RWPE2 (cell line): ENCODE measurements at regions not wholly inside any gene's neighbourhood (a gene's known extent, or its start where the extent isn't known, plus 50 kb on each side); places are given as distances from the start of the nearest gene placed in this dataset.

Experiments
- ATAC-seq: fragments of 200-7000 bp; cut with Tn5 transposase; 3 replicates; pipeline ENCODE4 v1.9.1; 2021; ENCODE audit warnings: low read depth
- DNase-seq: peaks from one replicate; pipeline ENCODE4 v3.0.0-alpha.2; 2020; ENCODE audit warnings: low spot score
- H3K27ac ChIP-seq: fragments of 450-650 bp; 2 replicates; pipeline ENCODE4 v1.5.1; 2017; ENCODE audit warnings: mild to moderate bottlenecking; ENCODE audit not compliant: poor library complexity, severe bottlenecking
- H3K27me3 ChIP-seq: fragments of 250-450 bp; sonication (Bioruptor Pico); 2 replicates; pipeline ENCODE4 v1.5.1; 2021; ENCODE audit warnings: mild to moderate bottlenecking, moderate library complexity; ENCODE audit not compliant: insufficient read depth, poor library complexity, severe bottlenecking
- H3K36me3 ChIP-seq: fragments of 250-450 bp; sonication (Bioruptor Pico); 2 replicates; pipeline ENCODE4 v1.5.1; 2020; ENCODE audit warnings: low read depth, mild to moderate bottlenecking, moderate library complexity
- H3K4me1 ChIP-seq: fragments of 250-450 bp; sonication (Bioruptor Pico); 2 replicates; pipeline ENCODE4 v1.5.1; 2021; ENCODE audit warnings: mild to moderate bottlenecking, moderate library complexity; ENCODE audit not compliant: insufficient read depth, poor library complexity, severe bottlenecking
- H3K4me3 ChIP-seq: fragments of 250-450 bp; sonication (Bioruptor Pico); 2 replicates; pipeline ENCODE4 v1.5.1; 2021; ENCODE audit warnings: mild to moderate bottlenecking, moderate library complexity; ENCODE audit not compliant: severe bottlenecking
- H3K9me3 ChIP-seq: fragments of 250-450 bp; sonication (Bioruptor Pico); 2 replicates; pipeline ENCODE4 v1.5.1; 2021; ENCODE audit warnings: mild to moderate bottlenecking, moderate library complexity; ENCODE audit not compliant: severe bottlenecking
- TF ChIP-seq, protein P1 (sequence below): fragments of 450-650 bp; IDR thresholded peaks from one replicate; pipeline ENCODE4 v1.5.1; 2017; ENCODE audit warnings: mild to moderate bottlenecking, moderate library complexity; ENCODE audit not compliant: poor library complexity, severe bottlenecking

GRCh38 chr18:28512357-28512756 lies 335.4 kb upstream of the CDH2 start:
- TF ChIP-seq, protein P1, sequence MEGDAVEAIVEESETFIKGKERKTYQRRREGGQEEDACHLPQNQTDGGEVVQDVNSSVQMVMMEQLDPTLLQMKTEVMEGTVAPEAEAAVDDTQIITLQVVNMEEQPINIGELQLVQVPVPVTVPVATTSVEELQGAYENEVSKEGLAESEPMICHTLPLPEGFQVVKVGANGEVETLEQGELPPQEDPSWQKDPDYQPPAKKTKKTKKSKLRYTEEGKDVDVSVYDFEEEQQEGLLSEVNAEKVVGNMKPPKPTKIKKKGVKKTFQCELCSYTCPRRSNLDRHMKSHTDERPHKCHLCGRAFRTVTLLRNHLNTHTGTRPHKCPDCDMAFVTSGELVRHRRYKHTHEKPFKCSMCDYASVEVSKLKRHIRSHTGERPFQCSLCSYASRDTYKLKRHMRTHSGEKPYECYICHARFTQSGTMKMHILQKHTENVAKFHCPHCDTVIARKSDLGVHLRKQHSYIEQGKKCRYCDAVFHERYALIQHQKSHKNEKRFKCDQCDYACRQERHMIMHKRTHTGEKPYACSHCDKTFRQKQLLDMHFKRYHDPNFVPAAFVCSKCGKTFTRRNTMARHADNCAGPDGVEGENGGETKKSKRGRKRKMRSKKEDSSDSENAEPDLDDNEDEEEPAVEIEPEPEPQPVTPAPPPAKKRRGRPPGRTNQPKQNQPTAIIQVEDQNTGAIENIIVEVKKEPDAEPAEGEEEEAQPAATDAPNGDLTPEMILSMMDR, result no peak
- H3K27me3 ChIP-seq, result no peaks in the 10 kb centered on the region
- H3K9me3 ChIP-seq, result no peaks in the 10 kb centered on the region
- no peak overlapping the region for H3K27ac ChIP-seq
- ATAC-seq (no peak), DNase-seq (no peak)
- peaks cover 9% of the 10 kb centered on the region for H3K4me1 ChIP-seq
- no peaks in the 10 kb centered on the region for H3K36me3 ChIP-seq
- no peak overlapping the region for H3K4me3 ChIP-seq

GRCh38 chr18:28511413-28511821 lies 334.5 kb upstream of the CDH2 start:
- Histone ChIP-seq H3K9me3 (no peaks in the 10 kb centered on the region), H3K4me1 (peaks cover 9% of the 10 kb centered on the region), H3K36me3 (no peaks in the 10 kb centered on the region), H3K27me3 (no peaks in the 10 kb centered on the region), H3K4me3 (no peak overlapping the region), H3K27ac (peak overlapping the region; percentile 37)
- TF ChIP-seq, protein P1, result no peak
- DNase-seq, result no peak
- ATAC-seq, result peak; percentile 74

- peaks cover 9% of the 10 kb centered on the region for H3K4me1 ChIP-seq
- no peaks in the 10 kb centered on the region for H3K36me3 ChIP-seq
- ATAC-seq, result no peak
- H3K9me3 ChIP-seq, result no peaks in the 10 kb centered on the region
- TF ChIP-seq, protein P1, result no peak
- H3K27me3 ChIP-seq, result no peaks in the 10 kb centered on the region
- no peak overlapping the region for H3K27ac ChIP-seq
- no peak for DNase-seq
- no peak overlapping the region for H3K4me3 ChIP-seq
Measured at GRCh38 chr18:28510210-28510609, 333.3 kb upstream of the CDH2 start.

- Histone ChIP-seq H3K27me3 (no peaks in the 10 kb centered on the region), H3K4me1 (no peaks in the 10 kb centered on the region), H3K9me3 (no peaks in the 10 kb centered on the region), H3K36me3 (no peaks in the 10 kb centered on the region), H3K27ac (no peak overlapping the region), H3K4me3 (no peak overlapping the region)
- DNase-seq, result no peak
- TF ChIP-seq, protein P1, result no peak
- ATAC-seq, result no peak
Measured at GRCh38 chr18:28504066-28504465, 327.1 kb upstream of the CDH2 start.

DNA sequence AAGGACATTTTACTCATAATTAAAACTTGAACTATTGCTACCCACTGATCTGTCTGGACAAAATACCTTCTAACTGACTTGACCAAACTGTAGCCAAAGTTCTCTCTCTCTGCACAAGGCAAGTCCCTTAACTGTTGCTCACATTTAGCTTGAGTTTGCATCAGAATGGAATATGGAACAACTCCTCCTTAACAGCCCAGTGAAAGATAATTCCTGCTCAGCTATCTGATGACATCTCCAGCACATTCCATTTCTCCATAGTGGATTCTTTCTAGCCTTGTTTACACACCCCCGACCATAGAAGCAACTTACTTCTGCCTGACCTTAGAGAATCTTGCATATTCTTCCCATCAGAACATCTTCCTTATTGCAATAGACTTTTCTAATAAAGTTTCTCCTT lies 317.2 kb upstream of the CDH2 start:
- no peaks in the 10 kb centered on the region for H3K36me3 ChIP-seq
- H3K27me3 ChIP-seq, result no peaks in the 10 kb centered on the region
- TF ChIP-seq, protein P1, result no peak
- no peak overlapping the region for H3K27ac ChIP-seq
- H3K9me3 ChIP-seq, result no peaks in the 10 kb centered on the region
- ATAC-seq (no peak), DNase-seq (no peak)
- no peak overlapping the region for H3K4me3 ChIP-seq
- no peaks in the 10 kb centered on the region for H3K4me1 ChIP-seq
